ENCODE measurements at regions not wholly inside any gene's neighbourhood (a gene's known extent, or its start where the extent isn't known, plus 50 kb on each side); places are given as distances from the start of the nearest gene placed in this dataset.
"Not testable (repeated sequence)": the region's sequence is repeated elsewhere in the genome, so short reads cannot be mapped to it uniquely, and the experiment has no call there.

- intact Hi-C loops (cut with micrococcal nuclease): no loop called here
- DNase-seq: no peak
- ATAC-seq: no peak
Measured at GRCh38 chr4:82123934-82124333, 249.9 kb downstream of the HNRNPD start.

GRCh38 chr4:82115183-82115582, 258.6 kb downstream of the HNRNPD start:
- DNase-seq; ATAC-seq; intact Hi-C loops (cut with micrococcal nuclease): not testable (repeated sequence)

GRCh38 chr4:82108506-82108905, 265.3 kb downstream of the HNRNPD start:
- intact Hi-C loops (cut with micrococcal nuclease): no loop called here
- ATAC-seq (no peak), DNase-seq (no peak)

GRCh38 chr4:82104578-82104977, 269.2 kb downstream of the HNRNPD start:
- DNase-seq: no peak
- no peak for ATAC-seq
- intact Hi-C loops (cut with micrococcal nuclease): no loop called here

GRCh38 chr4:82099928-82100579, 273.7 kb downstream of the HNRNPD start:
- intact Hi-C loops (cut with micrococcal nuclease): no loop called here
- no peak for DNase-seq
- no peak for ATAC-seq

GRCh38 chr4:82097504-82097903, 276.3 kb downstream of the HNRNPD start:
- DNase-seq: no peak
- no peak for ATAC-seq
- intact Hi-C loops (cut with micrococcal nuclease): no loop called here

- no peak for DNase-seq
- intact Hi-C loops (cut with micrococcal nuclease): no loop called here
- no peak for ATAC-seq
Measured at GRCh38 chr4:82090717-82091116, 283.1 kb downstream of the HNRNPD start.

GRCh38 chr4:82084747-82085146, 289.0 kb downstream of the HNRNPD start:
- DNase-seq (no peak), ATAC-seq (no peak)
- intact Hi-C loops (cut with micrococcal nuclease): no loop called here

- DNase-seq; intact Hi-C loops (cut with micrococcal nuclease); ATAC-seq: not testable (repeated sequence)
Measured at GRCh38 chr4:82077471-82077995, 296.3 kb downstream of the HNRNPD start.

GRCh38 chr4:82076809-82077208, 297.0 kb downstream of the HNRNPD start:
- no peak for DNase-seq
- intact Hi-C loops (cut with micrococcal nuclease): no loop called here
- no peak for ATAC-seq

GRCh38 chr4:82076359-82076758, 297.4 kb downstream of the HNRNPD start:
- intact Hi-C loops (cut with micrococcal nuclease): no loop called here
- DNase-seq: no peak
- ATAC-seq: no peak

GRCh38 chr4:82071951-82072350, 301.8 kb downstream of the HNRNPD start:
- no peak for ATAC-seq
- DNase-seq: no peak
- intact Hi-C loops (cut with micrococcal nuclease): no loop called here

GRCh38 chr4:82069883-82070638, 303.7 kb downstream of the HNRNPD start:
- DNase-seq: no peak
- intact Hi-C loops (cut with micrococcal nuclease): no loop called here
- no peak for ATAC-seq

- DNase-seq (no peak), ATAC-seq (no peak)
- intact Hi-C loops (cut with micrococcal nuclease): no loop called here
Measured at GRCh38 chr4:82063017-82063416, 310.8 kb downstream of the HNRNPD start.

GRCh38 chr4:82057990-82058544, 315.7 kb downstream of the HNRNPD start:
- intact Hi-C loops (cut with micrococcal nuclease): no loop called here
- ATAC-seq: no peak
- DNase-seq: no peak

GRCh38 chr4:82055156-82055555, 318.6 kb downstream of the HNRNPD start:
- intact Hi-C loops (cut with micrococcal nuclease): no loop called here
- ATAC-seq: no peak
- DNase-seq: no peak

GRCh38 chr4:82053396-82053795, 320.4 kb downstream of the HNRNPD start:
- ATAC-seq (no peak), DNase-seq (no peak)
- intact Hi-C loops (cut with micrococcal nuclease): no loop called here

GRCh38 chr4:82050796-82051195, 323.0 kb downstream of the HNRNPD start:
- DNase-seq (no peak), ATAC-seq (no peak)
- intact Hi-C loops (cut with micrococcal nuclease): no loop called here

GRCh38 chr4:82049294-82049693, 324.5 kb downstream of the HNRNPD start:
- intact Hi-C loops (cut with micrococcal nuclease): no loop called here
- ATAC-seq (no peak), DNase-seq (no peak)

- intact Hi-C loops (cut with micrococcal nuclease): no loop called here
- no peak for DNase-seq
Measured at GRCh38 chr4:82047731-82048130, 326.1 kb downstream of the HNRNPD start.

More at GRCh38 chr4:82047731-82048130, 326.1 kb downstream of the HNRNPD start:
- no peak for ATAC-seq
